GM23248 (cell line): ENCODE measurements at regions not wholly inside any gene's neighbourhood (a gene's known extent, or its start where the extent isn't known, plus 50 kb on each side); places are given as distances from the start of the nearest gene placed in this dataset.

ENCODE experiments used
- EZH2 ChIP-seq: fragments of 200-600 bp; sonication (generic); IDR thresholded peaks from 2 replicates; pipeline ENCODE4 v1.6.1; 2018; ENCODE audit warnings: antibody characterized with exemption, mild to moderate bottlenecking; ENCODE audit not compliant: insufficient read depth, poor library complexity, severe bottlenecking
- EZH2phosphoT487 ChIP-seq: fragments of 200-600 bp; sonication (generic); IDR thresholded peaks from 2 replicates; pipeline ENCODE4 v1.6.1; 2018; ENCODE audit warnings: antibody characterized with exemption, moderate library complexity, mild to moderate bottlenecking, low read depth; ENCODE audit not compliant: insufficient read depth

DNA sequence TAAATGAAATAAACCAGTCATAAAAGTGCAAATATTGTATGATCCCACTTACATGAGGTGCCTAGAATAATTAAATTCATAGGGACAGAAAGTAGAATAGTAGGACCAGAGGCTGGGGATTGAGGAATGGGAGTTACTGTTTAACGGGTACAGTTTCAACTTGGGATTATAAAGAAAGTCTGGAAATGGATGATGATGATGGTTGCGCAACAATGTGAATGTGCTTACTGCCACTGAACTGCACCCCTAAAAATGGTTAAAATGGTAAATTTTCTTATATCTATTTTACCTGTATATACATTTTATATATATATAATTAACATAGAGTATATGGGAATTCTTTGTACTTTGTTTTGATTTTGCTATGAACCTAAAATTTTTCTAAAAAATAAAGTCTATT is 53.3 kb upstream of the L3MBTL3 start:
- TF ChIP-seq EZH2 (no peak), EZH2phosphoT487 (no peak)
